IPS-15b (cell line): ENCODE measurements at regions not wholly inside any gene's neighbourhood (a gene's known extent, or its start where the extent isn't known, plus 50 kb on each side); places are given as distances from the start of the nearest gene placed in this dataset.

Experiments used
- H3K27me3 ChIP-seq: one replicate; pipeline ENCODE4 v1.6.1; 2013; ENCODE audit warnings: low read length; ENCODE audit not compliant: control insufficient read depth, insufficient read depth
- H3K36me3 ChIP-seq: one replicate; pipeline ENCODE4 v1.6.1; 2013; ENCODE audit warnings: low read length; ENCODE audit not compliant: control insufficient read depth, insufficient read depth
- H3K4me1 ChIP-seq: one replicate; pipeline ENCODE4 v1.6.1; 2013; ENCODE audit warnings: mild to moderate bottlenecking, low read length; ENCODE audit not compliant: control insufficient read depth, insufficient read depth
- H3K4me3 ChIP-seq: one replicate; pipeline ENCODE4 v1.5.1; 2013; ENCODE audit warnings: low read depth, low read length
- H3K9ac ChIP-seq: one replicate; pipeline ENCODE4 v1.6.1; 2013; ENCODE audit warnings: low read depth, mild to moderate bottlenecking, low read length
- H3K9me3 ChIP-seq: one replicate; pipeline ENCODE4 v1.6.1; 2013; ENCODE audit warnings: mild to moderate bottlenecking, low read length; ENCODE audit not compliant: control insufficient read depth, insufficient read depth

DNA sequence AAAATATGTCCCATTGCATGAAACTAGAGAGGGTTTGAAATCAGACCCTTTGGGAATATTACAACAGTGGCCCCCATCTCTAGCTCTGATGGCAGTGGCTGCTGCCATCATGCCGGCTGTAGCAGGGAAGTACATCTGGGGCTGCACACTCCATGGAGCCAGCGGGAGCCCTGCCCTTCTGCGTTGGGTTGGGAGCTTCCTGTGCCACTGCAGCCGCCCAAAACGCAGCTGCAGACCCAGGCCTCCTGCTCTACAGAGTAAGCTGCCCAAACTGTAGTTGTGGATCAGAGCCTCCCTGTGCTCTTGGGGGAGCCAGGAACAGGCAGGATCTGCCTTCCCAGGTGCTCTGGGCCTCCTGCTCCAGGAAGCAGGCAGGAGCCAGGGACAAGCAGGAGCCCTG lies 450.0 kb downstream of the HS3ST3B1 start:
- H3K9me3 ChIP-seq = no peaks in the 10 kb centered on the region
- no peak overlapping the region for H3K4me3 ChIP-seq
- no peak overlapping the region for H3K9ac ChIP-seq
- H3K36me3 ChIP-seq = no peaks in the 10 kb centered on the region
- no peaks in the 10 kb centered on the region for H3K27me3 ChIP-seq
- no peaks in the 10 kb centered on the region for H3K4me1 ChIP-seq

DNA sequence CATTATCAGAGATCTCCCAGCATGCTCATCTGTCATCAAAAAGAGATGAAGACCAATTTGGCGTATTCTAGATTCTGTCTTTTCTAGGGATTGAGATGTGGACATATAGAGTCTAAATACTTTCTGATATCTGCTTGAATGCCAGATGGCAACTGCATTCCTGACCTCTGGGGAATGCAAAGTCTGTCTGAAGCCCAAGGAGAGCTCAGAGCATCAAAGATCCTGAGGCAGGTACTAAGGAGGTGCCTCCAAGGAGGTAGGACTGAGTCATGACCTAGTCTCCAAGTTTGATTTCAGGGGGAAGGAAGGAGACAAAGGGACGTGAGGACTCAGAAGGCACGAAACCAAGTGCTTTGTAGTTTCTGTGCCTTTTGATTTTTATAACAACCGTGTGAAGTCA lies 448.4 kb downstream of the HS3ST3B1 start:
- Histone ChIP-seq H3K9me3 (no peaks in the 10 kb centered on the region), H3K4me1 (no peaks in the 10 kb centered on the region), H3K36me3 (no peaks in the 10 kb centered on the region), H3K27me3 (no peaks in the 10 kb centered on the region), H3K9ac (no peak overlapping the region), H3K4me3 (no peak overlapping the region)

DNA sequence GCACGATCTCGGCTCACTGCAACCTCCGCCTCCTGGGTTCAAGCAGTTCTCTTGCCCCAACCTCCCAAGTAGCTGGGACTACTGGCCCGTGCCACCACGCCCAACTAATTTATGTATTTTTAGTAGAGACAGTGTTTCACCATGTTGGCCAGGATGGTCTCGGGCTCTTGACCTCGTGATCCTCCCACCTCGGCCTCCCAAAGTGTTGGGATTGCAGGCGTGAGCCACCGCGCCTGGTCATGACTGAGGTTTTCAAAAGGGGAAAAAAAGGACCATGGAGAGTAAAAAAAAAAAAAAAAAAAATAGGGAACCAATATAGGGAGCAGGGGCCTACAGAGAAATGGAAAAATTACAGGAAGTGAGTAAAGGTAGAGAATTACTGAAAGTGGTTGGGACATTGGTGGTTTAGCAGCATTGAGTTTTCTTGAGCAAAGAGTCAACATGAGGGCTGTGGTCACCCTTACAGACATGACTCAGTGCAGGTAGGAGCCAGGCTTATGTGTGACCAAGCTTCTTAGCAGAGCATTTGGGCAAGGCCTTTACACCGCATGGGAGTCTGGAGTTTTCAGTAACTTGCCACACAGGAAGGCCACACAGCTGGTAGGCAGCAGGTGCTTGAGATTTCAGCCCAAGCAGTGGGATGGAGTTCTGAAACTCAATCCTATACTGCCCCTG lies 447.3 kb downstream of the HS3ST3B1 start:
- H3K4me1 ChIP-seq = no peaks in the 10 kb centered on the region
- no peaks in the 10 kb centered on the region for H3K36me3 ChIP-seq
- H3K9ac ChIP-seq = no peak overlapping the region
- no peak overlapping the region for H3K4me3 ChIP-seq
- no peaks in the 10 kb centered on the region for H3K9me3 ChIP-seq
- no peaks in the 10 kb centered on the region for H3K27me3 ChIP-seq

DNA sequence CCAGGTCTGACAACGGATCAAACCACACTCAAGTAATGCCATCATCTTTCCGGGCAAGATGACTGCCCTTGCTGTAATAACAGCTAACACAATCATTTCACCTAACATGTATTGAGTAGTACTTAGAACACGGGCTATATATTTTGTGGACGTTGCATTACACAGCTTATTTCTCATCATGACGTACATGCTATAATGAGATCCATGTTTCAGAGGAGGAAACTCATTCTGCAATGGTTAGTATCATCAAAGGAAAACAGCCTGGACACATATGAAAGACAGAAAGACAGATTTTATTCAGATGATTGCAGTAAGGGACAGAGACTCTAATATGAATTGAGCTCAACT lies 446.7 kb downstream of the HS3ST3B1 start:
- Histone ChIP-seq H3K9me3 (no peaks in the 10 kb centered on the region), H3K4me1 (no peaks in the 10 kb centered on the region), H3K4me3 (no peak overlapping the region), H3K36me3 (no peaks in the 10 kb centered on the region), H3K9ac (no peak overlapping the region), H3K27me3 (no peaks in the 10 kb centered on the region)

DNA sequence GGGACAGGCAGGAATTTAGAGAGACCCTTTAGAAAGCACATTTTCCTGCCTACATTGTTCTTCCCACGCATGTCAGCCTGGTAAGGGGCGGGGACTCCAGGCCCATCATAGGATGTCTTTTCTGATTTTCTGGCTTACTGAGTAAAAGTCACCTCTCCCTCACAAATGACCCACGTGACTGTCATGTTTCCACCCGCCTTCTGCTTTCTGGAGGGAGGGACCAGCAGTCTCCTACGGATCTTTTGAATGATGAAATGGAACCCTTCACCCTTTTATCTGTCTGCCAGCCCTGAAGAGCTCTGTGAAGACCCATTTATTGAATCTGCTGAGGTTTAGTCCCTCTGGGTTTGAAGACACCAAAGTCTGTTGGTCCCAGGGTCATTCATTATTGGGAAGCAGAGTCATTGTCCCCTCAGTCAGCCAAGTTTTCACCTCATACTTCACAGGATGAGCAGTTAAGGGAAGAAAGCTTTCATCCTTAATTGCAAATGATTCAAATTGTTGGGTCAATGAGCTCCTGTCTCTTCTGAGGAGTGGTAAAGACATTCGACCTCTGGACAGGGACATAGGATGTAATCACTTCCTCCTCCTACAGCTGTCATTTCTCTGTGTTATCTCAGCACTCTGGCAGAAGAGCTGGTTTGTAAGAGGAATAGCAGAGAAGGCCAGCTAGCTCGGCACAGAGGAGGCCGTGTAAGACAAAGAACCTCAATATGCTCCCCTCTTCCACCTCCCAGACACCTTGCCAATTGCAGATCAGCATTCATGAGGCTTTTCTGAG lies 446.1 kb downstream of the HS3ST3B1 start:
- no peaks in the 10 kb centered on the region for H3K27me3 ChIP-seq
- H3K9me3 ChIP-seq = no peaks in the 10 kb centered on the region
- no peaks in the 10 kb centered on the region for H3K4me1 ChIP-seq
- H3K9ac ChIP-seq = no peak overlapping the region
- no peak overlapping the region for H3K4me3 ChIP-seq
- H3K36me3 ChIP-seq = no peaks in the 10 kb centered on the region

DNA sequence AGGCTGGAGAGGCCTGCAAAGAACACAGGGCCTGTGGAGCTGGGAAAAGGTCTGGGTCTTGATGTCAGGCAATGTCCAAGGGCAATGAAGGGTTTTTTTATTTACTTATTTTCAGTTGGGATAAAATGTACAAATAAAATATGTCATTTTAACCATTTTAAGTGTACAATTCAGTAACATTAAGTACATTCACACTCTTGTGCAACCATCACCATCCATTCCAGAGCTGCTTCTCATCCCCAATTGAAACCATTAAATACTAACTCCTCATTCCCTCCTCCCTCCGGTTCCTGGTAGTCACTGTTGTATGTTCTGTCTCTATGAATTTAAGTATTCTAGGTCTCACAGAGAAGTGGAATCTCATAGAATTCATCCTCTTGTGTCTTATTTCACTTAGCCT lies 444.7 kb downstream of the HS3ST3B1 start:
- Histone ChIP-seq H3K4me3 (no peak overlapping the region), H3K4me1 (no peaks in the 10 kb centered on the region), H3K9me3 (no peaks in the 10 kb centered on the region)

DNA sequence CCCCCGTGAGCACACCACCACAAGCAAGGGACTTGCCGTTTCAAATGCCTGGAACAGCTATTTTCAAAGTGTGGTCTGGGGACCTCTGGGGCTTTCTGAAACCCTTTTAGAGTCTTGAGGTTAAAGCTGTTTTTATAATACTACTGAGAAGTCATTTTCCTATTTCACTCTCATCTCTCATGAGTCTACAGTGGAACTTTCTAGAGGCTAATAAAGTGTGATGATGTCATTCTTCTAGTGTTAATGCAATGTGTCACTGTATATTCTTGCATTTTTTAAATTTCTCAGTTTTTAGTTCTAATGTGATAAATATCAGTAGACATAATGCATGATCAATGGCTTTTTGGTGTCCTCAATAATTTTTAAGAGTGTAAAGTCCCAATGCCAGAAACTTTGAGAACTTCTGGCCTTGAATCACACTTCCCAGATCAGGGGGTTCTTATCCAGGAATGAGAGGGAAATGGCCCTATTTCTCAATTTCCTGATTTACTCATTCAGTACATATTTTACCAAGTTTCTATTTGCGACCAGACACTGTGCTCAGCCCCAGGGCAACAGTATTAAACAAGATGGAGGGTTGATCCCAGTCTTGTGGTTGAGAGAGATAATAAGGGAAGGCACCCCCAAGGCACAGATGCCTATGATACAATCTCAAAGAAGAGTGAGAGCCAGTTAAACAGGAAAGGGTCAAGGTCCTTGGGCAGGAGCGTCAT lies 444.0 kb downstream of the HS3ST3B1 start:
- Histone ChIP-seq H3K9ac (no peak overlapping the region), H3K36me3 (no peaks in the 10 kb centered on the region), H3K9me3 (no peaks in the 10 kb centered on the region), H3K4me3 (no peak overlapping the region), H3K27me3 (no peaks in the 10 kb centered on the region), H3K4me1 (peaks cover 5% of the 10 kb centered on the region)

More for the DNA sequence above, 444.7 kb downstream of the HS3ST3B1 start:
- H3K27me3 ChIP-seq = no peaks in the 10 kb centered on the region
- H3K9ac ChIP-seq = no peak overlapping the region
- H3K36me3 ChIP-seq = no peaks in the 10 kb centered on the region

DNA sequence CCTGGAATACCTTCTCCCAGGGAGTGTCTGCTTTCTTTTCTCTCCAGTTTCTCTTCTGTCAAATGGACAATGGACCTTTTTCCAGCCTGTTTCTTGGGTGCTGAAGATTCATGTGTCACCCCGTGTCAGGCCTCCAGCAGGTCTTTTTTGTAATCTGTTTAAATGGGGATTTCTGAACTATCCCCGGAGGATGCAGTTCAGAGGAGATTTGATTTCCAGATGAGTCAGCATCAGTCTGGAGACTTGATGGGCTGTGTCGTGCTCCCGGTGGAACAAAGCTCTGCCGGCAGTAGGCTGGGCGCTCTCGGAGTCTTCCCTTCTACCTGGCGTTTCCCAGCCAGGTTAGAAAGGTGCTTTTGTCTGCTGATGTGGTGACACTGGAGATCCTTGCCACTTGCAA lies 440.6 kb downstream of the HS3ST3B1 start:
- no peaks in the 10 kb centered on the region for H3K9me3 ChIP-seq
- H3K4me3 ChIP-seq = no peak overlapping the region
- H3K36me3 ChIP-seq = no peaks in the 10 kb centered on the region
- H3K9ac ChIP-seq = no peak overlapping the region
- H3K4me1 ChIP-seq = peaks cover 8% of the 10 kb centered on the region
- H3K27me3 ChIP-seq = no peaks in the 10 kb centered on the region

DNA sequence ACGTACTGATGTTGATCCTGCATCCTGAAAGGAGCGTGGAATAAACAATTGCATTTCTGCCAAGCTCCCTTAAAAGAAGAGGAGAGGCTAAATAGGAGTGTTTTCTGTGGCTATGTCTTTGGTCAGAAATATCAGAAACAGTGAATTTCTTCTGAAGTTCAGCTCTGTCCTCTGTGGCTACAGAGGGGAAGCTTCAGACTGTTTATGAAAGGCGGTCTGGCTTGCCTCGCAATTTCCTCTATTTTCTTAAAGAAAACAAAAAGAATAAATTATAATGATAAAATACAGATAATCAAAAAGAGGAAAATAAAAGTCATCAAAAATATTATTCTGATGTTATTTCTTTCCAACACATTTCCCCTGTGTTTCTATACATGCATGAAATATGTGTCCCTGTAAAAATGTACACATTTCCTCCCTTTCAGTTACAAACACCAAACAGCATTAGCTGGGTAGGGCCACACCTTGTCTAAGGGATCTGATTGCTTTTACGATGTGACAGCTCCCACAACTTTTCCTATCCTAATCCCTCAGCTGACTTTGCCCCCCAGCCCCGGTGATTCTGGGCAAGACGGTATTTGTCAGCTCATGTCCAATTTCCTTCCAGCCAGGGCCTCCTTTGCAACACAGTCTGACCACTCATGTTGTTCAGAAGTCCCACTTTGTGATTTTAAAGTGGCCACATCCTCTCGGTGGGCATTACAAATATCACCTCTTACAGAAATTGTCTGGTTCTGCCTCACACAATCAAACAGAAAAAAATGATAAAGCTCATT lies 439.0 kb downstream of the HS3ST3B1 start:
- no peak overlapping the region for H3K4me3 ChIP-seq
- peaks cover 11% of the 10 kb centered on the region for H3K4me1 ChIP-seq
- no peaks in the 10 kb centered on the region for H3K9me3 ChIP-seq
- no peaks in the 10 kb centered on the region for H3K27me3 ChIP-seq
- no peak overlapping the region for H3K9ac ChIP-seq
- H3K36me3 ChIP-seq = no peaks in the 10 kb centered on the region

DNA sequence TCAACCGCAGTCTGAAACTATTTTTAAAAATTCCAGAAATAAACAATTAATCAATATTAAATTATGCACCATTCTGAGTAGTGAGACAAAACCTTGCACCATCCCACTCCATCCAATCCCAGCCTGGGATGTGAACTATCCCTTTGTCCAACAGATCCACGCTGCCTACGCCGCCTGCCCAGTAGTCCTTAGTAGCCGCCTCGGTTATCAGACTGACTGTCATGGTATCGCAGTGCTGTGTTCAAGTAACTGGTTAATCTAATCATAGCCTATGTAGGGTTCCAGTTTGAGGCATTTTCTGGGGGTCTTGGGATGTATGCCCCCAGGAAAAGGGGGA lies 437.7 kb downstream of the HS3ST3B1 start:
- no peak overlapping the region for H3K4me3 ChIP-seq

DNA sequence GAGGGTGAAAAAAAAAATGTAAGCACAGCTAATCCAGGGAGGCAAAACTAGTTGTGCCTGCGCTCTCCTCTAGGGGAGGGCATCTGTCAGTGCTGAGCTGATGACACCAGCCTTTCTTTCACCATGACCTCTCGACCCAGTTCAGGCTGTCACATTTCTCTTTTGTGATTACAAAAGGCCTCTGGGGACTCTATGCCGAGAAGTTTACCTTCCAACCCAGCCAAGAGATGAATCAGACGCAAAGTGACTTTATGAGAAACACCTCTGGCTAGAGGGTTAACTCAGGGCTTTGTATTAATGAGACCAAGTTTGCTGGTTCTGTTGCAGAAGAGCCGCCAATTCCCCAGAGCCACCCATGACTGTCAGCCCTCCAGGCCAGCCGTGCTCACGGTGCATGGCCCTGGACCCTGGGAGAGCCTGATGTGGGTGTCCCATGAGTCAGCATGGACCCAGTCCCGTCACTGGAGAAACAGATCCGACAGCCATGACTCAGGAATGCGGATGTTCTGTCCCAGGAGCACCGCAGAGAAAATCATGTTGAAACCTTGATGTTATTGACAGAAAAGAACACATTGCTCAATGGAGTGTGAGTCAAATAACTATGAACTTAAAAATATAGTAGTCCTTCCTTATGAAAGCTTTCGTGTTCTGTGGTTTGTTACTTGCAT lies 437.2 kb downstream of the HS3ST3B1 start:
- Histone ChIP-seq H3K4me1 (peaks cover 11% of the 10 kb centered on the region), H3K9ac (no peak overlapping the region), H3K27me3 (no peaks in the 10 kb centered on the region), H3K9me3 (no peaks in the 10 kb centered on the region), H3K36me3 (no peaks in the 10 kb centered on the region), H3K4me3 (no peak overlapping the region)

More for the DNA sequence above, 437.7 kb downstream of the HS3ST3B1 start:
- no peaks in the 10 kb centered on the region for H3K9me3 ChIP-seq
- peaks cover 11% of the 10 kb centered on the region for H3K4me1 ChIP-seq
- H3K9ac ChIP-seq = no peak overlapping the region
- no peaks in the 10 kb centered on the region for H3K27me3 ChIP-seq
- no peaks in the 10 kb centered on the region for H3K36me3 ChIP-seq
